ENCODE measurements at regions not wholly inside any gene's neighbourhood (a gene's known extent, or its start where the extent isn't known, plus 50 kb on each side); places are given as distances from the start of the nearest gene placed in this dataset.

DNA sequence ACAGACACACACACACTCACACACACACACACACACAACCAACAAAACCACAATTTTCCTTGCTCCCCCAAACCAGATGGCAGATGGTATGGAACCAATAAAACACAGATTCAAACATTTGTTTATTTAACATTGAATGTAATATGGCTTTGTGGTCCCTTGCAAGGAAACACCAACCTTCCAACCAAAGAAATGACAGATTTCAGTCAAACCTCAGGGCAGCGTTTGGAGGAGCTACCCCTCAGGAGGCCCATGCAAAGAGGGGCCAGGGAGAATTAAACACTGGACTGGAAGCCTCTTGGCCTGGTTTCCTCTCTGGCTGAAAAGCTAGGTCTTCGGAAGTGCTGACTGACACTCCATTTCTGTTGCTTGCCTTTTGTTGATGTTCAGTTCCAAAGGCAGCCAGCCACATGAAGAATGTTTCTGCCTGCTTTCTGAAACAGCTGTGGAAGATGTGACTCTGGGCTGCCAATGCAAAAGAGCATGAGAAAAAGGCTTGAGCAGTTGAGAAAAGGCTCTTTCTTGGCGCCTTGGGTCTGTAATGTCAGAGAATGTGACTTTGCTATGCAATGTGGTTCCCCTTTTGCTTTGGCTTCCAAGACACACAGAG, 296.1 kb downstream of the RPLP1 start:
- DNase-seq = no peak
- Mint-ChIP-seq H3K9me3 (ENCODE audit: low read depth, unreplicated experiment) (peaks cover 10% of the 10 kb centered on the region), H3K4me3 (ENCODE audit: low read depth, unreplicated experiment) (no peak overlapping the region), H3K4me1 (ENCODE audit: low read depth, unreplicated experiment) (peaks cover 25% of the 10 kb centered on the region), H3K27ac (ENCODE audit: unreplicated experiment) (no peak overlapping the region), H3K27me3 (ENCODE audit: unreplicated experiment) (peaks cover 25% of the 10 kb centered on the region), H3K36me3 (ENCODE audit: insufficient read depth, unreplicated experiment) (no peaks in the 10 kb centered on the region)
- intact Hi-C loops (cut with micrococcal nuclease; ENCODE audit: unreplicated experiment) = no loop called here
- TF ChIP-seq, protein P1, sequence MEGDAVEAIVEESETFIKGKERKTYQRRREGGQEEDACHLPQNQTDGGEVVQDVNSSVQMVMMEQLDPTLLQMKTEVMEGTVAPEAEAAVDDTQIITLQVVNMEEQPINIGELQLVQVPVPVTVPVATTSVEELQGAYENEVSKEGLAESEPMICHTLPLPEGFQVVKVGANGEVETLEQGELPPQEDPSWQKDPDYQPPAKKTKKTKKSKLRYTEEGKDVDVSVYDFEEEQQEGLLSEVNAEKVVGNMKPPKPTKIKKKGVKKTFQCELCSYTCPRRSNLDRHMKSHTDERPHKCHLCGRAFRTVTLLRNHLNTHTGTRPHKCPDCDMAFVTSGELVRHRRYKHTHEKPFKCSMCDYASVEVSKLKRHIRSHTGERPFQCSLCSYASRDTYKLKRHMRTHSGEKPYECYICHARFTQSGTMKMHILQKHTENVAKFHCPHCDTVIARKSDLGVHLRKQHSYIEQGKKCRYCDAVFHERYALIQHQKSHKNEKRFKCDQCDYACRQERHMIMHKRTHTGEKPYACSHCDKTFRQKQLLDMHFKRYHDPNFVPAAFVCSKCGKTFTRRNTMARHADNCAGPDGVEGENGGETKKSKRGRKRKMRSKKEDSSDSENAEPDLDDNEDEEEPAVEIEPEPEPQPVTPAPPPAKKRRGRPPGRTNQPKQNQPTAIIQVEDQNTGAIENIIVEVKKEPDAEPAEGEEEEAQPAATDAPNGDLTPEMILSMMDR (IDR thresholded peaks at IDR 0.05; ENCODE audit: unreplicated experiment) = no peak
- no TSS peak for BruUV-seq (replicated peaks)
- CTCF ChIA-PET = no interaction called here

DNA sequence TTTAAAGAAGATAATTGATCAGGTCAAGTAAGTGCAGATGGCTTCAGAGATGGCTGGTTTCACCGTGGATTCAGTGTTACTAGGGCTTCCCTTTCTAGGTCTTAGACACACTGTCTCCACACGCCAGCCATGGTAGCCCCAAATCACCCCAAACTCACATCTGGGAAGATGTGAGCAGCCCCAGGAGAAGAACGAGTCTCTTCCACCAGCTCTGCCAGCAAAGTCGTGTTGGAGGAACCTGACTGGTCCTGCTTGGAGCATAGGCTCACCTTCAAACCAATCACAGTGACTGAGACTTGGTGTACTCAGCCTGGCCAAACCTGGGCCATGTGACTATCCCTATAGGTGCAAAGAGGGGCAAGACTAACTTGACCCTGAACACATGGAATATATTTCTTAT, 296.7 kb downstream of the RPLP1 start:
- intact Hi-C loops (cut with micrococcal nuclease; ENCODE audit: unreplicated experiment) = no loop called here
- H3K36me3 Mint-ChIP-seq (ENCODE audit: insufficient read depth, unreplicated experiment) = no peaks in the 10 kb centered on the region
- H3K4me3 Mint-ChIP-seq (ENCODE audit: low read depth, unreplicated experiment) = no peak overlapping the region
- CTCF ChIA-PET = no interaction called here
- TF ChIP-seq, protein P1 (IDR thresholded peaks at IDR 0.05; ENCODE audit: unreplicated experiment) = no peak
- no peak overlapping the region for H3K27ac Mint-ChIP-seq (ENCODE audit: unreplicated experiment)
- DNase-seq = no peak
- BruUV-seq (replicated peaks) = no TSS peak
- H3K9me3 Mint-ChIP-seq (ENCODE audit: low read depth, unreplicated experiment) = peaks cover 10% of the 10 kb centered on the region
- H3K4me1 Mint-ChIP-seq (ENCODE audit: low read depth, unreplicated experiment) = peaks cover 25% of the 10 kb centered on the region
- peaks cover 19% of the 10 kb centered on the region for H3K27me3 Mint-ChIP-seq (ENCODE audit: unreplicated experiment)

DNA sequence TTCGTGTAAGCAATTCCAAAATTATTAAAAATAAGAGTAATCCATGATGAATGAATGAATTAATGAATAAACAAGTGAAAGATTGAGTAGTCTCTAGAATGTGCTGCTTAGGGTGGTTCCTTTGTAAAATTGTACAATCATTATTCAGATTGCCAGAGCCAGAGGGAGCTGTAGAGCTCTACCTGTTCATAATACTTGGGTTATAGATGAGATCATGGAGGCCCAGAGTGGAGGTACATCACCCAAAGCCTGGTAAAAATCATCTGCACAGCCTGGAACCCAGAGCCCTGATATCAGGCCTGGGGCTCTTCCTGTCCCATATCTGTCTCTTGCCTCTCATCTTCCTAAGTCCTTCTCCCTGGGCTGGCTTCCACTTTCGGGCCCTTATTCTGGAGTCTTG, 297.2 kb downstream of the RPLP1 start:
- BruUV-seq (replicated peaks) = no TSS peak
- intact Hi-C loops (cut with micrococcal nuclease; ENCODE audit: unreplicated experiment) = loop anchor here (10.0 kb wide), 1 partner anchor 315 kb away; no protein-coding TSS in a partner anchor
- H3K27ac Mint-ChIP-seq (ENCODE audit: unreplicated experiment) = no peak overlapping the region
- CTCF ChIA-PET = no interaction called here
- H3K27me3 Mint-ChIP-seq (ENCODE audit: unreplicated experiment) = peaks cover 17% of the 10 kb centered on the region
- H3K9me3 Mint-ChIP-seq (ENCODE audit: low read depth, unreplicated experiment) = peaks cover 10% of the 10 kb centered on the region
- H3K36me3 Mint-ChIP-seq (ENCODE audit: insufficient read depth, unreplicated experiment) = no peaks in the 10 kb centered on the region
- TF ChIP-seq, protein P1 (IDR thresholded peaks at IDR 0.05; ENCODE audit: unreplicated experiment) = no peak
- DNase-seq = no peak
- peaks cover 25% of the 10 kb centered on the region for H3K4me1 Mint-ChIP-seq (ENCODE audit: low read depth, unreplicated experiment)
- H3K4me3 Mint-ChIP-seq (ENCODE audit: low read depth, unreplicated experiment) = no peak overlapping the region

DNA sequence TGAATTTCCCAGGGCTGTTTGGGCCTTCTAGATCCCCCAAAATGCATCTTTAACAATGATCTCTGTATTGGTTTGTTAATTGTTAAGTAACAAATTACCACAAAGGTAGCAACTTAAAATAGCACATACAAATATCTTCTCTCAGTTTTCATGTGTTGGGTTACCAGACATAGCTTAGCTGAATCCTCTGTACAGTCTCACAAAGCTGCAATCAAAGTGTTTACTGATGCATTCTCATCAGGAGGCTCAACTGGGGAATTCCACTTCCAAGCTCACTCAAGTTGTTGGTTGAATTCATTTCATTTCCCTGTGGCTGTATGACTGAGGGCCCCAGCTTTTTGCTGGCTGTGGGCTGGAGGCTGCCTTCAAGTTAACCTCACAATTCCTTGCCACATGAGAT, 297.6 kb downstream of the RPLP1 start:
- peaks cover 27% of the 10 kb centered on the region for H3K4me1 Mint-ChIP-seq (ENCODE audit: low read depth, unreplicated experiment)
- intact Hi-C loops (cut with micrococcal nuclease; ENCODE audit: unreplicated experiment) = loop anchor here (10.0 kb wide), 1 partner anchor 315 kb away; no protein-coding TSS in a partner anchor
- no TSS peak for BruUV-seq (replicated peaks)
- no peaks in the 10 kb centered on the region for H3K36me3 Mint-ChIP-seq (ENCODE audit: insufficient read depth, unreplicated experiment)
- TF ChIP-seq, protein P1 (IDR thresholded peaks at IDR 0.05; ENCODE audit: unreplicated experiment) = no peak
- H3K9me3 Mint-ChIP-seq (ENCODE audit: low read depth, unreplicated experiment) = peaks cover 10% of the 10 kb centered on the region
- no peak overlapping the region for H3K27ac Mint-ChIP-seq (ENCODE audit: unreplicated experiment)
- no peak for DNase-seq
- peaks cover 16% of the 10 kb centered on the region for H3K27me3 Mint-ChIP-seq (ENCODE audit: unreplicated experiment)
- no peak overlapping the region for H3K4me3 Mint-ChIP-seq (ENCODE audit: low read depth, unreplicated experiment)
- CTCF ChIA-PET = no interaction called here

Data from Calu3 (cell line).